HFF-Myc (cell line): ENCODE measurements at regions not wholly inside any gene's neighbourhood (a gene's known extent, or its start where the extent isn't known, plus 50 kb on each side); places are given as distances from the start of the nearest gene placed in this dataset.

ENCODE experiments used
- DNase-seq: peaks from one replicate; pipeline ENCODE4 v3.0.0-alpha.2; 2011; ENCODE audit warnings: low read depth; ENCODE audit errors: extremely low read depth
- H3K4me3 ChIP-seq: replicated peaks from 2 replicates; pipeline ENCODE4 v1.5.1; 2011; ENCODE audit warnings: low read depth, mild to moderate bottlenecking, control low read depth, low read length
- CTCF ChIP-seq: IDR thresholded peaks from 2 replicates; pipeline ENCODE4 v1.5.1; 2012; ENCODE audit warnings: mild to moderate bottlenecking, low read depth, low read length, control low read depth; ENCODE audit errors: missing control alignments

GRCh38 chr2:57862153-57862552 is 184.5 kb upstream of the VRK2 start:
- no peak for DNase-seq
- TF ChIP-seq CTCF = no peak
- H3K4me3 ChIP-seq = no peak overlapping the region

GRCh38 chr2:57862727-57863126 is 183.9 kb upstream of the VRK2 start:
- H3K4me3 ChIP-seq = no peak overlapping the region
- no peak for TF ChIP-seq CTCF
- DNase-seq = no peak

- H3K4me3 ChIP-seq = no peak overlapping the region
- DNase-seq = no peak
- TF ChIP-seq CTCF = no peak
These were observed 181.7 kb upstream of the VRK2 start for GRCh38 chr2:57864926-57865325.

- no peak for DNase-seq
- no peak for TF ChIP-seq CTCF
- no peak overlapping the region for H3K4me3 ChIP-seq
These were observed 178.9 kb upstream of the VRK2 start for GRCh38 chr2:57867730-57868129.

GRCh38 chr2:57868619-57869139 is 177.9 kb upstream of the VRK2 start:
- TF ChIP-seq CTCF = no peak
- DNase-seq = no peak
- no peak overlapping the region for H3K4me3 ChIP-seq

- no peak for TF ChIP-seq CTCF
- DNase-seq = no peak
- no peak overlapping the region for H3K4me3 ChIP-seq
These were observed 176.8 kb upstream of the VRK2 start for GRCh38 chr2:57869758-57870344.

DNA sequence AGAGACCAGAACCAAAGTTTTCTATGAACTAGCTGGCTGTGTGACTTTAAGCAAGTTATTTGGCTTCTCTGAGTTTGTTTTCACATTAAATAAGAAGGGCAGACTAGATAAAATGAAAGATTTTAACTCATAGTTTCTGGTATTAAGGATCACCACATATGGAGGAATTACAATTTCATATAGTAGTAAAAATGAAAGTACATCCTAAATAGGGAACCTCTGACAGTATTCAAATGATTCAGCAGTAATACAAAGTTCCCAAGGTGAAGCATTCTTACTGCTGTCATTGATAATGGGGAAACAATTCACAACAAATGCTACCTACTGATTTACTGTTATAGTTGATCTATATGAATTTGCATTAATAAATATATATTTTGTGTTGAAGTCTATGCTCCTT is 170.3 kb upstream of the VRK2 start:
- no peak for DNase-seq
- no peak for TF ChIP-seq CTCF
- H3K4me3 ChIP-seq = no peak overlapping the region
